GM13976 (cell line): ENCODE measurements at regions not wholly inside any gene's neighbourhood (a gene's known extent, or its start where the extent isn't known, plus 50 kb on each side); places are given as distances from the start of the nearest gene placed in this dataset.

Experiments
- DNase-seq: peaks from one replicate; pipeline ENCODE4 v3.0.0; 2012; ENCODE audit warnings: low spot score
- in situ Hi-C: fragments of 300-500 bp; cut with MboI; formaldehyde crosslinking; loops from one replicate; pipeline ENCODE4 v1.12.0; 2022; ENCODE audit warnings: low sequenced_read_pairs, mixed read lengths, inconsistent platforms; ENCODE audit not compliant: unreplicated experiment
- TF ChIP-seq, protein P1 (sequence below): IDR thresholded peaks from 2 replicates; pipeline ENCODE4 v1.5.1; 2012; ENCODE audit warnings: borderline replicate concordance, mild to moderate bottlenecking; ENCODE audit not compliant: insufficient read depth; ENCODE audit errors: extremely low read depth, missing control alignments, control extremely low read depth

DNA sequence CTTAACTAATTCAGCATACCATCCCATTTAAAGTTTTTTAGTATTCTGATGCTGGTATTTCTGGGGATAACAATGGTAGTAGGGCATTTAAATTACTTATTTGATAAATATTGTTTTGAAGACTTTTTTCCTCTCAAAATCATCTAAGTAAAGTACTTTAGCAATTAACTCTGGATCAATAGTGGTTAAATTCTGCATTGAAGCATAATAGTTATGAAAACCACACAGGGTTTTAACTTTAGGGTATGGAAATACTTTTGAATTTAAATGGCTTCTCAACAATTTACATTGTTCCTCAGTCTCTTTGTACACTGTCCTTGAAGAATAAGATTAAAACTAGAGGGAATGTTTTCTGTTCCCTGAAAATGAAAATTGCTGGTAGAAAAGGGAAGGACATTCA is 202.6 kb upstream of the STEAP4 start:
- DNase-seq: no peak
- in situ Hi-C loops: no loop called here
- TF ChIP-seq, protein P1, sequence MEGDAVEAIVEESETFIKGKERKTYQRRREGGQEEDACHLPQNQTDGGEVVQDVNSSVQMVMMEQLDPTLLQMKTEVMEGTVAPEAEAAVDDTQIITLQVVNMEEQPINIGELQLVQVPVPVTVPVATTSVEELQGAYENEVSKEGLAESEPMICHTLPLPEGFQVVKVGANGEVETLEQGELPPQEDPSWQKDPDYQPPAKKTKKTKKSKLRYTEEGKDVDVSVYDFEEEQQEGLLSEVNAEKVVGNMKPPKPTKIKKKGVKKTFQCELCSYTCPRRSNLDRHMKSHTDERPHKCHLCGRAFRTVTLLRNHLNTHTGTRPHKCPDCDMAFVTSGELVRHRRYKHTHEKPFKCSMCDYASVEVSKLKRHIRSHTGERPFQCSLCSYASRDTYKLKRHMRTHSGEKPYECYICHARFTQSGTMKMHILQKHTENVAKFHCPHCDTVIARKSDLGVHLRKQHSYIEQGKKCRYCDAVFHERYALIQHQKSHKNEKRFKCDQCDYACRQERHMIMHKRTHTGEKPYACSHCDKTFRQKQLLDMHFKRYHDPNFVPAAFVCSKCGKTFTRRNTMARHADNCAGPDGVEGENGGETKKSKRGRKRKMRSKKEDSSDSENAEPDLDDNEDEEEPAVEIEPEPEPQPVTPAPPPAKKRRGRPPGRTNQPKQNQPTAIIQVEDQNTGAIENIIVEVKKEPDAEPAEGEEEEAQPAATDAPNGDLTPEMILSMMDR: no peak

DNA sequence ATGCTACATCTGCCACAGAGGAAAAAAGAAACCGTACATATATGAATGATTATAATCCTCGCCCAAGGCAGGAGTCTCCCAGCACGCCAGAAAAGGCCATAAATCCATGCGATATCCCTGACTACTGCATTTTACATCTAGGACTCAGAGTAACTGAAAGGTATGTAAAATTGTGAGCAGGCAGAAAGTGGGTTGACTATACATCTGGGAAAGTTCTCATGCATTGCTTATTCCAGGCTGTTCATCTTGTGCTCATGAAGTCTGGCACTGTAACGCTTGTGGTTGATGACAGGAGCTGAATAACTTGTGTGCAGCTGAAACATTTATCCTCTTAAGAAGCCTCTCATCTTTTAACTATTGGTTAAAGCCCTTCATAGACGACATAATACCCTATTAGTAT is 193.4 kb upstream of the STEAP4 start:
- in situ Hi-C loops: no loop called here
- no peak for DNase-seq
- TF ChIP-seq, protein P1: no peak

DNA sequence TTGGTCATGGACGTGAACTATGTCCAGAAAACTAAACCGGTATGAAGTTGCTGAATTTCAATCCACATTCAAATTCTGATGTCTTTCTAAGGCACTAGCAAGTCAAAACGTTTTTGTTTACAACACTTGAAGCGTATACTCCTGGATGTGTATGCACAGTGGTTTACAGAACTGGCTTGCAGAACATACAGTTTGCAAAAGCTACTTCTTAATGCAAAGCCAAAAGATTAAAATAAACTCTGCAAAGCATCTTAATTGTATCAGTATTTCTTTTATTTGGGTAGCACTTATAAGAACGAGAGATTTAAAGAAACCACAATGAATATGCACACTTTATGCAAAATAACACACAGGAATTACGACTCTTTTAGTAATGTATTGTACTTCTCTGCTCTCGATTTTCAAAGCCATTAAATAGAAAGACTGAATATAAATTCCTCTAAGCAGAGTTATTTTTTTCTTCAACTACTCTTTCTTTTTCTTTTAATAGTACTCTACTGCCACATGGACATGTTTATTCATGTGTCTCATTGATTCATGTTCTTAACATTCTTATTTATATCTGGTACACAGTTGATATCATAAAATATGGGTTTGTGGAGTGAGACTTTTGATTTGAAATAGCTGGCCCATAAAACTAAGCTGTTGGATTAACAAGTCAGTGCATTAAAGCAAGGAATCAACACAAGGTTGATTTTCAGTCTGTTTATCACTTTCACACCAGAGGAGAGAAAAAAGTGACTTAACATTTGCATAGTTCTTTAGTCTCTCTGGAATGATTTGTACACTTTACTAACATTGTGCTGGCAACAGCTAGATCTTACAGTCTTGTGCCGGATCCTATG is 189.4 kb upstream of the STEAP4 start:
- DNase-seq: no peak
- TF ChIP-seq, protein P1: no peak
- in situ Hi-C loops: no loop called here

DNA sequence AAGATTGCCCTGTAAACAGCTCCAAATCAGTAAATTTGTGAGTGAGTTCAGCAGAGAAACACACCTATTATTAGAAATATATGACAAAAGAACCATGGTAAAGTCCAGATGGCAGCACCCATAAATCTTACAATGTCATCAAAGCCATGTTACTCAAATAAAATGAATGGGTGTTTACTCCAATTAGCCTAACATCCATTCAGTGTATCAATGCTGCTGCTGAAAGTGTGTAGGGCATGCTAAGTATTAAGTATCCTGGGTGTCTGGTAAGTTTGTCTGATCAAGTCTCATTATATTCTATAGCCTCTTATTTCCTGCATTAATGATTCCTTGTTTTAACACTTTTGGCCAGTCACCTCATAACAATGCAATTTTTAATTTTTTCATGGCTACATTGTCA is 185.5 kb upstream of the STEAP4 start:
- DNase-seq: no peak

DNA sequence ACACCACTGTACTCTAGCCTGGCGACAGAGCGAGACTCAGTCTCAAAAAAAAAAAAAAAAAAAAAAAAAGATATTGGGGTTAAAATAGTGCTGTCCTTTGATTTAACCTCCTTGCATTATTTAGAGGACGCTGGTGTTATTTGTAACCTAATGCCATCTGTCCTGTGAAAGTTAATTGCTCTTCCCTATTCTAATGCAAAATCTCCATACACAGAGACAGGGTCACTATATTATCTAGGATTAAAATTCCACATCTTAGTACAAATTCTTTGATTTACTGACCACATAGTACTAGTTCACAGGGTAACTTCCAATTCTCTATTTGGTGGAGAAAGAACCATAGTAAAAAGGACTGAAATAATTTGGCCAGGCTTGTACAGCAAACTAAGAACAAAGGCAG is 184.2 kb upstream of the STEAP4 start:
- DNase-seq: no peak
- in situ Hi-C loops: no loop called here
- TF ChIP-seq, protein P1: no peak

More for the DNA sequence above, 185.5 kb upstream of the STEAP4 start:
- TF ChIP-seq, protein P1: no peak
- in situ Hi-C loops: no loop called here

DNA sequence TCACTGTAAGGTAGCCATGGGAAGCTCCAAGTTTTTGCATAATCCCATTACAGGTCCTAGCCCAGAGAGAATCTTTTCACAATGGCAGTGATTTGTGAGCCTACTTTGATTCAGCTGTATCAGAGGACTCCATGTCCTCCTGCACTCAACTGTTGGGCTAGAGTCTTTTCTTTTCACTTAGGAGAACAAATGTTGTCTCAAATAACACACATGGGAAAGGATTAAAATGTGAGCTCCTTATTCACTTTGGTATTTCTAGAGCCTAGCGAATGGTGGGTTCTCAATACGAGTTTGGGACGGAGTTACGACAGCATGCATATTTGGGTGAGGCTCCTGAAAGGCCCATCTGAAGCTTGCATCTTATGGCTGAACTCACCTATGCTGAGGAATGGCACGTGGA is 183.5 kb upstream of the STEAP4 start:
- in situ Hi-C loops: no loop called here
- DNase-seq: no peak
- TF ChIP-seq, protein P1: no peak

DNA sequence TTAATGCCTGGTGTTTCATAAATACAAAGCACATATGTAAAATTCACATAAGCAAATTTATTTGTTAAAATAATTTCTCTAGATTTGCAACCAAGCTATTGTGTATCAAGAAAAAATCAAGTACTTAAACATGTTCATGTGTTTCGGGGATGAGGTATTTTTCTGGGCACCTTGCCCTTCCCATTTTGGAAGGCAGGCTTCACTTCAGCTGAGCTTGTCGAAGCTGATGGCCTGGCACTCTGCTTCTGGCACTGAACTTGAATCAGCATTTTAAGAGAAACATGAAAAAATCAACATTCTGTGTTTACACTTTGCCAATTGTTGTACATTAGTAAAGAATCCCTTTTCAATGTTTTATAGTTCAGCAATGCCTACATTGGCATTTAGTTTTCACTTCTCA is 179.1 kb upstream of the STEAP4 start:
- in situ Hi-C loops: no loop called here
- TF ChIP-seq, protein P1: no peak
- no peak for DNase-seq
